ENCODE measurements at regions not wholly inside any gene's neighbourhood (a gene's known extent, or its start where the extent isn't known, plus 50 kb on each side); places are given as distances from the start of the nearest gene placed in this dataset.
A peak's percentile ranks its signal among the peaks of the same experiment; 100 is the strongest.

DNA sequence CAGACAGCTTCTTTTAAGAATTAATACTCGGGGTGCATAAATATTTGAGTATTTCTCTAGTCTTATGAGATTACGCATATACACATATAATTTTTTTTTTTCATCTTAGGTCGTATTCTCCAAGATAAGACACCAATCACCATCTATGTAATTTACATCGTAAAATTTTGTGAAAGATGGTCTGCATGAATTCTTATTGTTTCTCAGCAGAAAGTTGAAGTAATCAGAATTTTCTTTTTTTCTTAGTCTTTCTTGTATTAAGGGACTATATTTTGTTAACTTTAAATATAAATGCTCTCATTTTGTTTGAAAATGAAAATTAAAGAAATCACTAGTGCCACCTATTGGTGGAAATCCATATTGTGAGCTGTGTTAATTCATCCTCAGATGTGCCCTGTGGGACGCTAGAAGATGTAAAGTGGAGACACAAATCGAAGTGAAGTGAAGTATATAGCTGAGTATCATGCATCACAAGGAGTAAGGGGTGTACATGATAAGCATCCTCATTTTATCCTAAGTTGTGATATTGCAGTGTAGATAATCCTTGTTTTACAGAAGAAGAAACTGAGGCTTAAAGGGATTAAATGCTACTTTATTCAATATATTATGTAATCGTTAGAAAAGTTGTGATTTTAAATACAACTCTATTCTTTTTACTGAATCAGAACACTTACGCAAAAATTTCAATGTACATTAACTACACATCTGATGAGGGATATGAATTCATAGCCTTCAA is 2084.3 kb downstream of the LRRC4C start:
- TF ChIP-seq, protein P1, sequence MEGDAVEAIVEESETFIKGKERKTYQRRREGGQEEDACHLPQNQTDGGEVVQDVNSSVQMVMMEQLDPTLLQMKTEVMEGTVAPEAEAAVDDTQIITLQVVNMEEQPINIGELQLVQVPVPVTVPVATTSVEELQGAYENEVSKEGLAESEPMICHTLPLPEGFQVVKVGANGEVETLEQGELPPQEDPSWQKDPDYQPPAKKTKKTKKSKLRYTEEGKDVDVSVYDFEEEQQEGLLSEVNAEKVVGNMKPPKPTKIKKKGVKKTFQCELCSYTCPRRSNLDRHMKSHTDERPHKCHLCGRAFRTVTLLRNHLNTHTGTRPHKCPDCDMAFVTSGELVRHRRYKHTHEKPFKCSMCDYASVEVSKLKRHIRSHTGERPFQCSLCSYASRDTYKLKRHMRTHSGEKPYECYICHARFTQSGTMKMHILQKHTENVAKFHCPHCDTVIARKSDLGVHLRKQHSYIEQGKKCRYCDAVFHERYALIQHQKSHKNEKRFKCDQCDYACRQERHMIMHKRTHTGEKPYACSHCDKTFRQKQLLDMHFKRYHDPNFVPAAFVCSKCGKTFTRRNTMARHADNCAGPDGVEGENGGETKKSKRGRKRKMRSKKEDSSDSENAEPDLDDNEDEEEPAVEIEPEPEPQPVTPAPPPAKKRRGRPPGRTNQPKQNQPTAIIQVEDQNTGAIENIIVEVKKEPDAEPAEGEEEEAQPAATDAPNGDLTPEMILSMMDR (IDR thresholded peaks at IDR 0.05 in 2 of 3, conservative IDR thresholded peaks at IDR 0.05 in 1 of 3; ENCODE audit: control insufficient read depth in 2 of 3, extremely low read depth in 1 of 3, insufficient read depth in 1 of 3, low read depth in 3 of 3, low read length in 3 of 3) = peak; percentile 37 to 49 (median 46); a peak in 5 of 6 replicates
- no peak for TF ChIP-seq SREBF1 (IDR thresholded peaks at IDR 0.05; ENCODE audit: low read length)
- TF ChIP-seq NFIC (IDR thresholded peaks at IDR 0.05; ENCODE audit: low read depth, low read length) = no peak
- no peak for TF ChIP-seq SMC3 (IDR thresholded peaks at IDR 0.05; ENCODE audit: borderline replicate concordance, low read length)

Measured in GM12878 (cell line).